Right kidney (tissue), 1 donor: ENCODE measurements at regions not wholly inside any gene's neighbourhood (a gene's known extent, or its start where the extent isn't known, plus 50 kb on each side); places are given as distances from the start of the nearest gene placed in this dataset.

Experiments used
- DNase-seq: peaks from one replicate; pipeline ENCODE4 v3.0.0-alpha.2; 2016

DNA sequence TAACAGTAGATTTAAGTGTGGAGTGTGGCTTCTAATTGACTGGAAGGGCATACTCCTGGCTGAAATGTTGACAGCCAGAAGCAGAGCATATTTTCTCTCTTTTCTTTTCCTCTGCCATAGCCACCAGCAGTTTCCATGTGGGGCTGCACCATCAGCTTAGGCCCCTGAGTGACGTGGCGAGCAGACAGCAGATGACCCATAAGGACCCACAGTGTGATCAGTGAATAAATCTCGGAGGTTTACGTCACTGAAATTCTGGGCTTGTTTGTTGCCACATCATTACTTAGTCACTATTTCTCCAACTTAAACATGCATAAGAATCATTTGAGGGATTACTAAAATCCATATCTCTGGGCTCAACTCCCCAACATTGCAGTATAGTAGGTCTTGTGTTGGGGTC is 549.7 kb upstream of the TMEM132C start:
- DNase-seq: no peak

DNA sequence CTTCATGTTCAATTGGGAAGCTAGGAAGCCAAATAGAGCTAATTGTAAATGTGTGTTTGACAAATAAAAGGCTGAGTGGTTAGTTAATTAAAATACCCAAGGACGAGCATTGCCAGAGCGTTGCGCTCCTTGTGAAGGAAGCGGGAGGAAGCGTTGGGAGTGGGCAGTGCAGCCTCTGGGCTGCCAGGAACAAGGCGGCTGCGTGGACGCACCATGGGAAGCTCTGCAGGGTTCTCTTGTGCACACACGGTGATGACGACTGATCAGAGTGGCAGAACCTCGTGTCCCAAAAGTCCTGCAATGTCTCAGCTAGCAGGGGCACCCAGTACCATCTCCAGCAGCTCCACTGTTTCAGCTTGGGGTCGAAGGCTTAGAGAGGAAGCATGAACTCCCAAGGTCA is 546.6 kb upstream of the TMEM132C start:
- DNase-seq: no peak

DNA sequence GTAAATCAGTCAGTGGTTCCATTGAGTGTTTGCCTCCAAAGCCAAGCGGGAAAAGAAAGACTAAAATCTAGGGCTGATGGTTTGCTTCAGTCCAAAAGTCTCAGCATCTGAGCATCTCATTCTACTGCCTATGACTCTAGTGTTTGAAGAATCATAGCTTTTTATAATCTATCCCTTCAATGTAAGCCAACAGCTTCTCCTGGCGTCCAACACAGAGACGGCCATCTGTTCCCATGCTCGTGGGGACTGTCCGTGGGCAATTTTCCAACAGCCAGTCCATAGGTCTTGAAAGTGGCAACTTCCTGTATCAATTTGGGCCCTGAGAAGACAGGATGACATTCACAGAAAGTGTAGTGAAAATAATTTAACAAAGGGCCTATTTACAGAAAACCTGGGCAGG is 544.4 kb upstream of the TMEM132C start:
- DNase-seq: no peak

DNA sequence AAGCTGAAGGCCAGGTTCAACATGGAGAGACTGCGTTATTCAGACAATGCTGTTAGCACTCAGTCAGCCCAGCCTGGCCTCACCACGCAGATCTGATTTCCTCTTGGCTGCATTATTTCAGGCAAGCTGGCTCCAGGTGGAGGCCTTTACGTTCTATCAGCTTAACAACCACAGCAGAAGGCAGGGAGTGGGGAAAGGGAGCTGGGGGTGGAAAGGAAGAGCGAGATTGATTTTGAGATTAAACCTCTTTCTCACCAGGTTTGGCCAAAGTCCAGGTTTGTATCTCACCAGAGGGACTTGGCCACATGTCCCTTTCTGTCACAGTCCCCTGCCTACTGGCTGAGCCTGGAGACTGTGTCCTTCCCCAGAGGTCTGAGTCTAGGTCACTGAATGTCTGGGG is 543.7 kb upstream of the TMEM132C start:
- DNase-seq: no peak

DNA sequence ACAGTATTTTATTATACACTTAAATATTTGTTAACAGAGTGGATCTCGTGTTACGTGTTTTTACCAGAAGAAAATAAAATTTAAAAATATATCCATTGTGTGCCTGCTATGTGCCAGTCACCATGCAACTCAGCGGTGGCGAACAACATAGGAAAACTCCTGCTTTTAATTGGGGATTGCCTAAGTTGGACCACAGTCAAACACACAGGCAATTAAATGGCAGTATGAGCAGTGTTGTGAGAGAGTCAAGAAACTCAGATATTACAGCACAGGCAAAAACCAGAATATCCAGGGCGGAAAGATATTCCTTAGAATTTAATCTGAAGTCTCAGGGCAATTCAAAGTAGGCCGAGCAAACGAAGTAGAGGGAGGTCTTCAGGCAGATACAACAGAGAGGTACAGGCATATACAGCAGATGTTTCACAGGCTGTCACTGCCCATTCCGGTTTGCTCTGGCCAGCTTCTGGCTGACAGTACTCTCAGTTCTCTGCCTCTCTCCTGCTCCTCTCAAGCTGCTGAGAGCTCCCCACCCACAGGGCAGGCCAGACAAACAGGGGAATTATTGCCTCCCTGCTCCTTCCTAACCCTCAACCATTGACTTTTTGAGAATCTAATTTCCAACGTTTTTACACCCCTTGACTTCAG is 540.2 kb upstream of the TMEM132C start:
- DNase-seq: no peak

- no peak for DNase-seq
Measured at GRCh38 chr12:127728285-127728684, 538.7 kb upstream of the TMEM132C start.

DNA sequence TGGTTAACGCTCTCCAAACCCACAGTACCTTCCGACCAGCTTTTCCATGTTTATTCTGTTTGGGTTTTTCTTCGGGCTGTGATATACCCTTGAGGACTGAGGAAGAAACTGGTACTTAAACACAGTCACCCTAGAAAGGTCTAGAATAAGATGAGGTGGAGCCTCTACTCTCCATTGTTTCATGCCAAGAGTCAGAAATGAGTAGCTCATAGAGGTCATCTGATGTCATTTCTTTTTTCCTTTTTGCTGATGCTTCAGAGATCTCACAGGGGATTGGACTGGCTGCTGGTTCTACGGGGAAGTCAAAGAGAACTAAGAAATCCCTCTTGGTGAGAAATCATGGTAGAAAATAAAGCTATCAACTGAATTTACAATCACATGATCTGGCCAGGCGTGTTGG is 538.2 kb upstream of the TMEM132C start:
- DNase-seq: no peak

- DNase-seq: no peak
Measured at GRCh38 chr12:127729381-127729780, 537.6 kb upstream of the TMEM132C start.

DNA sequence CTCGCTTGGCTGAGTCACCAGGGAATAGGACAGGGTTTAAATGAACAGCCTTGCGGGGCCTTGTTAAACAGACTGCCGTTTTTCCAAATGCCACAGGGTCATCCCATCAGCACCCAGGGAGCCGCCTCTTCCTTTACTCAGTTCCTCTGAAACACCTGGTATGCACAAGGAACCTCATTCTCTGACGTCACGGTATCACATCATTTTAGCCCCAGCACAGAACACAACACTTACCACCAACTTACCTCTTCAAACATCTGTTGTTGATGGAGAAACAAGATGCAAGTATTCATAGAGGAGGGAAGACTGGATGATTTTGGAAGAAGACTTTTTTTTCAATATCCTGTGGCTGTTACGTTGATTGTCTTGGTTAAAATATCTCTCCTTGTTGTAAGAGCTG is 535.3 kb upstream of the TMEM132C start:
- no peak for DNase-seq

- no peak for DNase-seq
Measured at GRCh38 chr12:127742231-127742630, 524.7 kb upstream of the TMEM132C start.

- no peak for DNase-seq
Measured at GRCh38 chr12:127745469-127746212, 521.3 kb upstream of the TMEM132C start.

GRCh38 chr12:127749416-127749815 is 517.6 kb upstream of the TMEM132C start:
- no peak for DNase-seq

GRCh38 chr12:127750076-127750840 is 516.7 kb upstream of the TMEM132C start:
- DNase-seq: no peak

DNA sequence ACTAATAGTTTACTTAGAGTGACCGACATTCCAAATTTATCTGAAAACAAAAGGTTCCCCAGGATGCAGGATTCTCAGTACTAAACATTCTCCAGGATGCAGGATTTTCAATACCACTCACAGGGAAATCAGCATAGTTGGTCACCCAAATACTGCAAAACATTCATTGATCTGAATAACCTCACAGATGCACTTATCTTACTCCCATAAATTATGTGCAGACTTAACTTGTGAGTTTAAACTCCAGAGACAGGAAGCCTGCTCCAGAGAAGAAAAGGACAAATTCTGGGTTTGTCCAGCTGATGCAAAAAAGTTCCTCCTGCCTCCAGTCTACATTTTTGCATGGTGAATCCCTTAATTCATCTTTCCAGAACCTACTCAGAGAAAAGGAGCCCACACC is 514.2 kb upstream of the TMEM132C start:
- no peak for DNase-seq

GRCh38 chr12:127760357-127760756 is 506.6 kb upstream of the TMEM132C start:
- no peak for DNase-seq

DNA sequence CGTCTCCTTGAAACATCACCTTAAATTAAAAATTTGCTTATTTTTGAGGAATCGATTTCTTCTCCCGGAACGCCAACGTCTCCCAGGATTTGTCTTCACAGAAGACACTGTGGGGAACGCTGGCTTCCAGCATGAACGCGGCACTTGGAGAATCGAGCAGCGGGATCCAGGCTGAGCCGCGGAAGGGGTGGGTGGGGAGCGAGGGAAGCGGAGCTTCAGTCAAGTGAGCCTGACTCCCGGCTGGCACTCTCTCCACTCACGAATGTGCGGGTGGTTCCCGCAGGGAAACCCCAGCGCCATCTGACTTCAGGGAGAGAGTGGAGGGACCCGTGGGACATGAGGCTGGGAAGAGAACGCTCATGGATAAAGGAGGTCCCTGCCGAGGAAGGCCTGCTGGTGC is 506.0 kb upstream of the TMEM132C start:
- DNase-seq: no peak

DNA sequence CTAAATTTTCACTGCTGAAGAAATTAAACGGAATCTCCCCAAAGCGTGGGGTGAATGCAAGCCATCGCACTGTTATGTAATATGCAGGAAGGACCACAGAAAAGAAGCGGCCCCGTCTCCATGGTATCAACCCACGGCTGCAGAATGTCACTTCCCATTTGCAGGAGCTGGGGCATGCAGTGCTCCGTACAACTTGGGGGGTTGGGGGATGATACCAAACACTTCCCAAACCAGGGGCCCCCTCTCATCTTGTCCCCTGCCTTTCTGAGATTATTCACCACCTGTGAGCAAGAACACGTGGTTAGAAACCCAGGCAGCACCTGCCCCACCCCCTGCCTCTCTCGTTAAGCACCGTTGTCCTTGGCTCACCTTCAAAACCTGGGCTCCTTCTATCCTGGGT is 505.1 kb upstream of the TMEM132C start:
- no peak for DNase-seq

GRCh38 chr12:127767656-127768055 is 499.3 kb upstream of the TMEM132C start:
- no peak for DNase-seq

DNA sequence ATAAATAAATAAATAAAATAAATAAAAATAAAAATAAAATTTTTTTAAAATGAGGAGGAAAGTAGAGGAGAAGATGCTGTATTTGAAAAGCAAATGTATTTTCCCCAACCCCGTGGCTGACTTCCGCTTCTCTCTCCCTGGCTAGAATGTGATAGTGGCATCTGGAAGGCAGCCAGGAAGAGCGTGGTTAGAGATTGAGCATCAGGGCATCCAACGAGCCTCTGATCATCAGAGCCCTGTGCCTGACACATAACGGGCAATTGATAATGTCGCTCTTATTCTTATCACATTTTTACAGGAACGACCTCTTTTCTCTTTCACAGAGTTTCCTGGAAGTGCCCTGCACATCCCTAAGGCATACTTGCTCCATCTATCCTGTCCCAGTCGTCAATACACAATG is 496.9 kb upstream of the TMEM132C start:
- no peak for DNase-seq

- no peak for DNase-seq
Measured at GRCh38 chr12:127771546-127771945, 495.4 kb upstream of the TMEM132C start.

GRCh38 chr12:127773520-127773919 is 493.4 kb upstream of the TMEM132C start:
- DNase-seq: no peak

- DNase-seq: no peak
Measured at GRCh38 chr12:127774828-127775227, 492.1 kb upstream of the TMEM132C start.

DNA sequence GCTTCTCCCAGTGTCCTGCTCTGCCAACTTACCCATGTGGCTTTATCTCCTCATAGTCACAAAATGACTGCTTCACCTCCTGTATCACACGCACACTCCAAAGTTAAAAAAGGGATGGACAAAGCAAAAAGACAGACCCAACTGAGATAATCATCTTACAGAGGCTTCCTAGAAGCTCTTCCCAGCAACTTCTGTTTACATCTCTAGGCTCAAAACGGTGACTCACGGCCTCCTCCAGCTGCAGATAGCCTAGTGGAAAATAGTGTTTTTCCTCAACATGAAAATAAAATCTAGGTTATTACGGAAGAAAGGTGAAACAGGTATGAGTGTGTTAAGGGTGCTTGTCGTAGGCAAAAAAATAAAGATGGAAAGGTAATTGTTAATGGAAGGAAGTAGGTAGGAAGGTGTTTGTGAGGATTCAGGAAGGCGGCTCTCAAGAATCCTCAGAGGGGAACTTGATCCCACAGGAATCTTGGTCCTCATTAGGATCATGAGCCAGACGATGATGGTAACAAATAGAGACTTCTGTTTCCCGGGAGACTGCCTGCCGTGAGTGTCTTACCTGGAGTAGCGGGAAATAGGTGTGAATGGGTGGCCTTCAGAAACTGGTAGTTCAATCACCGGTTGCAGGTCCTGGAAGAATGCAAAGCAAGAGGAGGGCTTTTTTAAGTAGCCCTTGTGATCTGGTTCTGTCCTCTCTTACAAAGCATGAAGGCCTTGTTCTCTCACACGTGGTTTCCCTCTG is 487.5 kb upstream of the TMEM132C start:
- DNase-seq: no peak
